ENCODE measurements at regions not wholly inside any gene's neighbourhood (a gene's known extent, or its start where the extent isn't known, plus 50 kb on each side); places are given as distances from the start of the nearest gene placed in this dataset.
"Not testable (repeated sequence)": the region's sequence is repeated elsewhere in the genome, so short reads cannot be mapped to it uniquely, and the experiment has no call there.

GRCh38 chr10:53029449-53029848, 256.9 kb upstream of the MBL2 start:
- H3K9me2 ChIP-seq (replicated peaks; ENCODE audit: insufficient read depth, low read length) = no peaks in the 10 kb centered on the region
- no peaks in the 10 kb centered on the region for H3F3A ChIP-seq (ENCODE audit: insufficient read depth)
- no peaks in the 10 kb centered on the region for H3K27me3 ChIP-seq (ENCODE audit: low read length)
- no peaks in the 10 kb centered on the region for H3K36me3 ChIP-seq (ENCODE audit: low read length)
- no peaks in the 10 kb centered on the region for H3K79me2 ChIP-seq (ENCODE audit: insufficient read depth, low read length)
- no peak overlapping the region for H3K27ac ChIP-seq (ENCODE audit: low read depth, low read length)
- no peaks in the 10 kb centered on the region for H3K9me3 ChIP-seq (ENCODE audit: insufficient read depth, low read length)
- no peaks in the 10 kb centered on the region for H4K20me1 ChIP-seq (ENCODE audit: low read depth, low read length)
- no peak overlapping the region for H3K4me3 ChIP-seq (ENCODE audit: insufficient read depth, low read length, poor library complexity, severe bottlenecking)
- no peak overlapping the region for H2AFZ ChIP-seq (ENCODE audit: low read depth, low read length, severe bottlenecking)
- H3K4me2 ChIP-seq (ENCODE audit: low read depth, low read length, poor library complexity, severe bottlenecking) = no peak overlapping the region
- TF ChIP-seq EZH2phosphoT487 (conservative IDR thresholded peaks at IDR 0.05; ENCODE audit: low read length) (no peak), CTCF (IDR thresholded peaks at IDR 0.05; ENCODE audit: insufficient read depth, low read length, poor library complexity, severe bottlenecking) (no peak)
- no peak overlapping the region for H3K9ac ChIP-seq (ENCODE audit: low read length)

- not testable (repeated sequence) for H3K9ac ChIP-seq (ENCODE audit: low read length); H3K79me2 ChIP-seq (ENCODE audit: insufficient read depth, low read length); H3F3A ChIP-seq (ENCODE audit: insufficient read depth); H3K9me2 ChIP-seq (replicated peaks; ENCODE audit: insufficient read depth, low read length); H2AFZ ChIP-seq (ENCODE audit: low read depth, low read length, severe bottlenecking); H3K36me3 ChIP-seq (ENCODE audit: low read length); H4K20me1 ChIP-seq (ENCODE audit: low read depth, low read length); H3K27ac ChIP-seq (ENCODE audit: low read depth, low read length); H3K4me2 ChIP-seq (ENCODE audit: low read depth, low read length, poor library complexity, severe bottlenecking); H3K4me3 ChIP-seq (ENCODE audit: insufficient read depth, low read length, poor library complexity, severe bottlenecking); H3K9me3 ChIP-seq (ENCODE audit: insufficient read depth, low read length); H3K27me3 ChIP-seq (ENCODE audit: low read length)
Observed at GRCh38 chr10:53025765-53026164, 253.2 kb upstream of the MBL2 start.

- Histone ChIP-seq H3K4me3 (ENCODE audit: insufficient read depth, low read length, poor library complexity, severe bottlenecking) (no peak overlapping the region), H3F3A (ENCODE audit: insufficient read depth) (no peaks in the 10 kb centered on the region), H3K27me3 (ENCODE audit: low read length) (no peaks in the 10 kb centered on the region), H3K36me3 (ENCODE audit: low read length) (no peaks in the 10 kb centered on the region), H3K27ac (ENCODE audit: low read depth, low read length) (no peak overlapping the region), H3K4me2 (ENCODE audit: low read depth, low read length, poor library complexity, severe bottlenecking) (no peak overlapping the region), H2AFZ (ENCODE audit: low read depth, low read length, severe bottlenecking) (no peak overlapping the region), H3K9me3 (ENCODE audit: insufficient read depth, low read length) (no peaks in the 10 kb centered on the region), H3K9me2 (replicated peaks; ENCODE audit: insufficient read depth, low read length) (no peaks in the 10 kb centered on the region), H3K79me2 (ENCODE audit: insufficient read depth, low read length) (no peaks in the 10 kb centered on the region), H3K9ac (ENCODE audit: low read length) (no peak overlapping the region), H4K20me1 (ENCODE audit: low read depth, low read length) (no peaks in the 10 kb centered on the region)
- TF ChIP-seq EZH2phosphoT487 (conservative IDR thresholded peaks at IDR 0.05; ENCODE audit: low read length) (no peak), CTCF (IDR thresholded peaks at IDR 0.05; ENCODE audit: insufficient read depth, low read length, poor library complexity, severe bottlenecking) (no peak)
Observed at GRCh38 chr10:53025172-53025711, 252.7 kb upstream of the MBL2 start.

GRCh38 chr10:53023411-53023810, 250.8 kb upstream of the MBL2 start:
- Histone ChIP-seq H3K79me2 (ENCODE audit: insufficient read depth, low read length) (no peaks in the 10 kb centered on the region), H3K9ac (ENCODE audit: low read length) (no peak overlapping the region), H2AFZ (ENCODE audit: low read depth, low read length, severe bottlenecking) (no peak overlapping the region), H4K20me1 (ENCODE audit: low read depth, low read length) (no peaks in the 10 kb centered on the region), H3K27ac (ENCODE audit: low read depth, low read length) (no peak overlapping the region), H3K4me3 (ENCODE audit: insufficient read depth, low read length, poor library complexity, severe bottlenecking) (no peak overlapping the region), H3K9me3 (ENCODE audit: insufficient read depth, low read length) (no peaks in the 10 kb centered on the region), H3K4me2 (ENCODE audit: low read depth, low read length, poor library complexity, severe bottlenecking) (no peak overlapping the region), H3K9me2 (replicated peaks; ENCODE audit: insufficient read depth, low read length) (no peaks in the 10 kb centered on the region), H3K27me3 (ENCODE audit: low read length) (no peaks in the 10 kb centered on the region), H3K36me3 (ENCODE audit: low read length) (no peaks in the 10 kb centered on the region), H3F3A (ENCODE audit: insufficient read depth) (no peaks in the 10 kb centered on the region)
- TF ChIP-seq EZH2phosphoT487 (conservative IDR thresholded peaks at IDR 0.05; ENCODE audit: low read length) (no peak), CTCF (IDR thresholded peaks at IDR 0.05; ENCODE audit: insufficient read depth, low read length, poor library complexity, severe bottlenecking) (no peak)

All from SU-DHL-6 (cell line).